ENCODE measurements at regions not wholly inside any gene's neighbourhood (a gene's known extent, or its start where the extent isn't known, plus 50 kb on each side); places are given as distances from the start of the nearest gene placed in this dataset.
A peak's percentile ranks its signal among the peaks of the same experiment; 100 is the strongest.

DNA sequence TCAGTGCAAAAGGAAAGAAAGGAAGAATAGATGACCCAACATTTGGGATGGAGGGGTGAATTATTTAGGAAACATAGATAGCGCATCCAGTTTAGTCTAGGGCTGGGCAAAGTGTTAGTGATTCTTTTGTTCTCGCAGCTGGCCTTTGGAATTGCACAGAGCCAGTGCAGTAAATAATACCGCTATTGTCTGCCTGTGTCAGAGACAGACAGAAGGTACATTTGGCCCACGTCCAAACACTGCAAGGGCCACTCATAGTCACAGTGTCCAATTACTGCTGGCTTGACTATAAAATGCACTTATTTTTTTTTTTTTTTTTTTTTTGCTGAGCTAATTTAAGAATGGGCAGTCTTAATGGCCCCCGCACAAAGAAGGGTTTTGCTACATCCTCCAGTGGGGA is 638.6 kb downstream of the BCL11B start:
- H3K4me1 ChIP-seq, result no peaks in the 10 kb centered on the region
- WGBS, result 57% methylated on average over 5 of the region's 5 CpGs
- no peak overlapping the region for H3K27ac ChIP-seq (replicated peaks in 1 of 4)
- peaks cover 0 to 6% (median 1%) of the 10 kb centered on the region in 4 donors for H3K9me3 ChIP-seq
- no peak overlapping the region for H3K4me3 ChIP-seq
- TF ChIP-seq CTCF (IDR thresholded peaks at IDR 0.05), result no peak
- no peaks in the 10 kb centered on the region for H3K27me3 ChIP-seq
- no peak for DNase-seq (ENCODE audit: extremely low spot score)
- no peaks in the 10 kb centered on the region for H3K36me3 ChIP-seq
- intact Hi-C loops (cut with DNase I), result no loop called here

DNA sequence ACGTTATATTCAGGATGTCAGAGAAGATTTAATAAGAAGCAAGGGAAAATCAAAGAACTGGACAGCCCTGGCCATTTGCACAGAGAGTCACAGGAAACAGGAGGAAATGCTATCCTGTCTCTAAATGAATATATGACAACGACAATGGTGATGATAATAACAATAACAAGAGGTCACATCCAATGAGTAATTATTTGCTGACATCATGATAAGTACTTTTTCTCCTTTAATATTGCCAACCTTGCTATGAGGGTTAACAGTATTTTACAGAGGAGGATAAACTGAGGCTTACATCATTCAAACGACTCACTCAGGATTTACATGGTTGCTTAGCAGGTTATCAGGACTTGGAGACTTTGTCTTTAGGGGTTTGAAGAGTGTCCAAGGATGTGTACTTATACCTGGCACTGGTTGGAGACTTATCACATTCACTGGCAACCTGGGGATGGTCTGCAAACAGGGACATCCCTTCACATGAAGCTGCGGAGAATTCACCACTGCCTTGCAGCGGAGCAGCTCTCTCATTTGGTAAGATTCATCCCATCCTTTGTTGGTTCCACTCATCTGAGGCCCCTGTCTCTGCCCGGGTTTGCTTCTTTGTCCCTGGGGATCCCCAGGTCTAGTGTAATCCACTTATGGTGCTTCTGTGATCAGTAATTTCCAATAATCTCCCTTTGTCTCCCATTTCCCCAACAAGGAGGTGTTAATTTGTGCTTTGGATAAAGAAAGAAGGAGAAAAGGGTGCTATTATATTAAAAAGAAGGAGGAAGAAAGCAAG is 637.8 kb downstream of the BCL11B start:
- Histone ChIP-seq H3K27ac (replicated peaks in 1 of 4) (no peak overlapping the region), H3K36me3 (no peaks in the 10 kb centered on the region), H3K9me3 (no peaks in the 10 kb centered on the region), H3K4me3 (no peak overlapping the region), H3K4me1 (no peaks in the 10 kb centered on the region), H3K27me3 (no peaks in the 10 kb centered on the region)
- WGBS, result 69% methylated on average over 6 of the region's 6 CpGs
- intact Hi-C loops (cut with DNase I), result no loop called here
- DNase-seq (ENCODE audit: extremely low spot score), result peak; percentile 81
- TF ChIP-seq EP300 (IDR thresholded peaks at IDR 0.05) (no peak), CTCF (IDR thresholded peaks at IDR 0.05) (no peak), POLR2AphosphoS5 (IDR thresholded peaks at IDR 0.05) (no peak), POLR2A (IDR thresholded peaks at IDR 0.05; ENCODE audit: low read depth) (no peak)

GRCh38 chr14:98638366-98638765 is 633.6 kb downstream of the BCL11B start:
- no peaks in the 10 kb centered on the region for H3K9me3 ChIP-seq
- H3K4me3 ChIP-seq, result no peak overlapping the region
- intact Hi-C loops (cut with DNase I), result no loop called here
- H3K36me3 ChIP-seq, result no peaks in the 10 kb centered on the region
- TF ChIP-seq CTCF (IDR thresholded peaks at IDR 0.05) (no peak), EP300 (IDR thresholded peaks at IDR 0.05) (no peak), POLR2AphosphoS5 (IDR thresholded peaks at IDR 0.05) (no peak), POLR2A (IDR thresholded peaks at IDR 0.05; ENCODE audit: low read depth) (no peak)
- H3K4me1 ChIP-seq, result no peaks in the 10 kb centered on the region
- no peak for DNase-seq (ENCODE audit: extremely low spot score)
- whole genome bisulfite sequencing, result 94% methylated on average over 3 of the region's 3 CpGs
- no peaks in the 10 kb centered on the region for H3K27me3 ChIP-seq
- no peak overlapping the region for H3K27ac ChIP-seq (replicated peaks in 1 of 4)

DNA sequence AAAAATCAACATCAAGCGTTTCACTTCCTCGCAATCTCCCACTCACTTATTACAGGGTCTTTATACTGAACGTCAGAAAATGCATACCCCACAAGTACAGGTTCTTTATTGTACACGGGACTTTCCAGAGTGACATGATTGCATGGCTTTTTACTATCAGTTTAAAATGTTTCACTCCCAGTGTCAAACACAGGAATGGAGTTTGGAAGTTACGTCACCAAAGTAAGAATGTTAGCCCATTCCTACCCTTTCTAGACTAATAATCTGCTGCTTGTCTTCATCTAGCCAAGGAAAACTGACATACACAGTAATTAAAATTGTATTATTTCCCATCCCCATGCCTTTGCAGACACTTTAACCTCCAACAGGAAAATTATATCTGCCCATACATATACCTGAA is 624.2 kb downstream of the BCL11B start:
- TF ChIP-seq POLR2A (IDR thresholded peaks at IDR 0.05; ENCODE audit: low read depth) (no peak), POLR2AphosphoS5 (IDR thresholded peaks at IDR 0.05) (no peak), CTCF (IDR thresholded peaks at IDR 0.05) (no peak), EP300 (IDR thresholded peaks at IDR 0.05) (no peak)
- no peaks in the 10 kb centered on the region for H3K36me3 ChIP-seq
- no peak for DNase-seq (ENCODE audit: extremely low spot score)
- no peak overlapping the region for H3K4me3 ChIP-seq
- H3K9me3 ChIP-seq, result no peaks in the 10 kb centered on the region
- H3K27me3 ChIP-seq, result no peaks in the 10 kb centered on the region
- intact Hi-C loops (cut with DNase I), result no loop called here
- H3K4me1 ChIP-seq, result no peaks in the 10 kb centered on the region
- H3K27ac ChIP-seq (replicated peaks in 1 of 4), result no peak overlapping the region
- WGBS, result 65% methylated on average over 5 of the region's 5 CpGs

GRCh38 chr14:98651037-98651436 is 621.0 kb downstream of the BCL11B start:
- peaks cover 0 to 9% (median 3%) of the 10 kb centered on the region in 4 donors for H3K9me3 ChIP-seq
- no peak for DNase-seq (ENCODE audit: extremely low spot score)
- TF ChIP-seq POLR2A (IDR thresholded peaks at IDR 0.05; ENCODE audit: low read depth) (no peak), CTCF (IDR thresholded peaks at IDR 0.05) (no peak), EP300 (IDR thresholded peaks at IDR 0.05) (no peak), POLR2AphosphoS5 (IDR thresholded peaks at IDR 0.05) (no peak)
- no peaks in the 10 kb centered on the region for H3K27me3 ChIP-seq
- no peaks in the 10 kb centered on the region for H3K36me3 ChIP-seq
- intact Hi-C loops (cut with DNase I), result no loop called here
- WGBS, result 70% methylated on average over 3 of the region's 3 CpGs
- H3K27ac ChIP-seq (replicated peaks in 1 of 4), result no peak overlapping the region
- H3K4me1 ChIP-seq, result no peaks in the 10 kb centered on the region
- H3K4me3 ChIP-seq, result no peak overlapping the region
